NCI-H2081 (cell line): ENCODE measurements at regions not wholly inside any gene's neighbourhood (a gene's known extent, or its start where the extent isn't known, plus 50 kb on each side); places are given as distances from the start of the nearest gene placed in this dataset.

Source experiments
- DNase-seq, 2 experiments: peaks; one replicate each; lab custom pipeline; 2025; lab: John Stamatoyannopoulos, UW

GRCh38 chr4:67124716-67125115 is 420.6 kb downstream of the CENPC start:
- DNase-seq: no peak

GRCh38 chr4:67122029-67122428 is 423.3 kb downstream of the CENPC start:
- peak in 1 of 2 experiments; percentile 18 for DNase-seq

DNA sequence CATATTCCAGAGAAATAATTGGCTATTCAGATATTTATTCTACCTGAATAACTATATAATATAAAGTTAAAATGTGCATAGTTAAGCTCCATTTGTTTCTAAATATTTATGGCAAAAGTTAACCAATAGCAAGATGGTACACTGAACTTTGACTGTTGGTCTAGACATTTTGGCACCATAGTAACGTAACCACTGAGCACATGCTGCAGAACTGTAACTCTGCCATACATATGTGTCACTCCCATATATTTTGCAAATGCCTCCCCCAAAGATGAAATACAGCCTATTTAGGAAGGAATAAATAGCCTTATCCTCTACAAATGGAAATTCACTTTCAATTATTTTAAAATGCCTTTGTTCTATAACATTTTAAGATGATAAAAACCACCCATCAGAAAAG is 424.9 kb downstream of the CENPC start:
- DNase-seq: no peak

DNA sequence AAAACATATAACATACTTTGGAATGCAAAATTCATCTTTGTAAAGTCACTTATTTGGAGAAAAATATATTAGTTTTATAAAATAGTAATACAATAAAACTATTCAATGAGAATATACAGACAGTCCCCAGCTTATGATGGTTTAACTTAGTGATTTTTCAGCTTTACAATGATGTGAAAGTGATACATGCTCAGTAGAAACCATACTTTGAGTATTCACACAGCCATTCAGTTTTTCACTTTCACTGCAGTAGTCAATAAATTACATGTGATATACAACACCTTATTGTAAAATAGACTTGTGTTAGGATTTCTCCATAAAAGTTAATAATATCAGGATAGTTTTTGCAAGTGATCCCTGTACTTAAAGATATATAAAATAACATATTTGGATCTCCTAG is 436.0 kb downstream of the CENPC start:
- DNase-seq: no peak

DNA sequence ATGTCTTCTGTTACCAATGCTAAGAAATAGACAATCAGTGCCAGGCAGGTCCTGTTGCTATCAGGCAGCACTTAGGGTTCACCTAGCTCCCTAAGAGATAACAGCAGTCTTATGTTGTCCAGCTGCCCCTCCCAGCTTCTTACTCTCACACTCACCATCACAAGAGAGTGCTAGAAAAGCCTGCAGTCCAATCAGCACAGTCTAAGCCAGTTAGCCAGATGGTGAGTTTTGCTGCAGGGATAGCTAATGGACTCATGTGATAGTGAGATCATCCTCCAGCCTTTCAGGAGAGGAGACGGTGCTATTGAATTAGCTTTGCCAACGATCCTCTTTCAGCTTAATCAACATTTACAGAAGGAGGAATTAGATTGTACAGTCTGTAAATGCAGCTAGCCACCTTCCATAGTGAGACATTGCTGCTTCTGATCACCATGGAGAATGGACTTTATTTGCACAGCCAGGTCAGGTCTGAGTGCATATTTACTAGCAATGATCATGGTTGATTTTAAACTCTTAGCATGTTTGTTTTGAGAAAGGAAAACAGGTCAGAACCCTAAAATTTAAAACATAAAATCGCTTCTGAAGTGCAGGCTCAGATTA is 438.3 kb downstream of the CENPC start:
- DNase-seq: peak; percentile 60 to 87

GRCh38 chr4:67104145-67104544 is 441.2 kb downstream of the CENPC start:
- DNase-seq: no peak

DNA sequence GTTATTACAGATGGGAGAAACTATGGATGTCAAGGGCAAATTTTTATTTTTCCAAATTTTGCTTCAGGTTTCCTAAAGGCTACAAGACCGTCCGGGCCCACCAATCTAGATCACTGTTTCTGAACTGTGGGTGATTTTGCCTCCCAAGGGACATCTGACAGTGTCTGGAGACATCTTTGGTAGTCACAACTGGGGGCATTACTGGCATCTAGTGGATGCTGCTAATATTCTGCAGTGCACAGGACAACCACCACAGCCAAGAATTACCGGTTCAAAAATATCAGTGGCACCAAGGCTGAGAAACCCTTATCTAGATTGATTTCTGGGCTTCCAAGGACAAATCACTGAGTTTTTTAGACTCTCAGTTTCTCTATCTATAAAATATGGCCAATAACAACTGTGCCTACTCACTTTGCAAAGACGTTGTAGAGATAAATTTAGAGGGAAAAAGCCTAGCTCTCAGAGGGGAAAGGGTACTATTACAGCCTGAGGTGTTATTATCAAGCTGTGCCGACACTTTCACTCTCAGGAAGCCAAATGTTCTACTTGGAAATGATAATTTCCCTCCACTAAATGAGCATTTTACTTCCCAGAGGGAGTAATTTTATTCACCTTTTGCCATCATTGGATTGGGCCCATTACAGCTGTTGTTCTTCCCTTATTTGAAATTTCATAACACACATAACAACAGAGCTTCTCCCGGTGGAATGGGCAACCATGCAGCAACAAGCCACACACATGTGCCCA is 442.1 kb downstream of the CENPC start:
- no peak for DNase-seq

DNA sequence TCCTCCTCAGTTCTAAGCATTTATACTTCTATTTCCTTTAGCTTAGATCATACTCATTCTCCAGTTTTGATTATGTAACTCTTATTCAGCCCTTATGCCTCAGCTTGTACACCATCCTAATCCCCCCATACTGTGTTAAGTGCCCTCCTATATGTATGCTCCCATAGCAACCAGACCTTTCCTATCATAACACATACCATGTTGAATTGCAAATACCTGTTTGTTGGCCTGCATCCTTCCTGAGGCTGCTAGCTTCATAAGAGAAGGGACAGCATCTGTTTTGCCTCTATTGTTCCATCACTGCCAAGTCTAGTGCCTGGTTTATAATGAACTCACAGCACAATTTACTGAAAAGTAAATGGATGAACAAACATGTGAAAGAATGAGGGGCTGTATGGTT is 443.7 kb downstream of the CENPC start:
- peak in 1 of 2 experiments; percentile 26 for DNase-seq

DNA sequence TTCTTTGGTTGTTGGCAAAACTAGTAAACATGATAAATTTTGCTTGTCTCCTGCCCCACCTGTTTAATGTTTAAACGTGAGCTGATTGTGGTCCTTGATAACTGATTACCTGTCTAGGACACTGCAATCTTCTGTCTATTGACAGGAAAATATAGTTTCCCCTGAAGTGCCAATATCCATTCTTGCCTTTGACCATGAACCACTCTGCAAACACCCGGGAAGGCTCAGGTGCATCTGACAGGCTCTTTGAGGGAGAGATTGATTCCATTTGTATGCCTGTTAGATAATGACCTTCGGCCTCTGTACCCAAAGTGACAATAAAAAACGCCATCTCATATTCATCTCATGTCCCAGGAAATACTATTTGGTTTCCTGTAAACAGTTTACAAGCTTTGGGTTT is 453.0 kb downstream of the CENPC start:
- peak in 1 of 2 experiments; percentile 2 for DNase-seq

- DNase-seq: no peak
These were observed 453.6 kb downstream of the CENPC start for GRCh38 chr4:67091673-67092072.

GRCh38 chr4:67087897-67088296 is 457.4 kb downstream of the CENPC start:
- no peak for DNase-seq

GRCh38 chr4:67084783-67085182 is 460.5 kb downstream of the CENPC start:
- DNase-seq: peak in 1 of 2 experiments; percentile 14

GRCh38 chr4:67083496-67083895 is 461.8 kb downstream of the CENPC start:
- DNase-seq: no peak

DNA sequence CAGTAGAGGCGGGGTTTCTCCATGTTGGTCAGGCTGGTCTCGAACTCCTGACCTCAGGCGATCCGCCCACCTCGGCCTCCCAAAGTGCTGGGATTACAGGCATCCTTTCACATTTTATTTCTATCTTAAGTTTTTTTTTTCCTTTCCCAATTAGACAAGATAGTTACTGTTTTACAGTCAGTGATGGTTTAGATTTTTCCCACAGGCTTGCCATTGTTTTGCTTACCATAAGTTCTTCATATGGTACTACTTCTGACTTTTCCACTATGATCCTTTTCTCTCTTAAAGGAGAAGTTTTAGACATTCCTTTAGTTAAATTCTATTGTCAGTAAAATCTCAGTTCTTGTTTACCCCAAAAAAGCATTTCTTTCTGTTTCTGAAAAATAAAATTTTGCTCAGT is 462.6 kb downstream of the CENPC start:
- no peak for DNase-seq

DNA sequence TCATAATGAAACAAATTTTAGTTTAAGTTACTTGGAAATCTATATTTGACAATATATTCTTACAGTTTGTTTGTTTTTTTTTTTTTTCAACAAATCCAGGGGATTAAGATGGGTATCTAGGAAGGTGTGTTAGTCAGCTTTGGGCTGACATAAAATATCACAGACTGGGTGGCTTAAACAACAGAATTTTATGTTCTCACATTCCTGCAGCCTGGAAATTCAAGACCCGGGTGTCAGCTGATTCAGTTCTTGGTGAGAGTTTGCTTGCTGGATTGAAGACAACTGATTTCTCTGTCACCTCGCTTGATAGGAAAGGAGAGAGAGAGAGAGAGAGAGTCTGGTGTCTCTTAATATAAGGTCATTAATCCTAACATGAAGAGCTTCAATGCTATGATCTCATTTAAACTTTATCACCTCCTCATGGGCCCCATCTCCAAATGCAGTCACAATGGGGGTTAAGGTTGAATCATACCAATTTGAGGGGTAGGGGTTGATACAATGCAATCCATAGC is 465.2 kb downstream of the CENPC start:
- no peak for DNase-seq

- DNase-seq: no peak
These were observed 473.7 kb downstream of the CENPC start for GRCh38 chr4:67071641-67072040.

DNA sequence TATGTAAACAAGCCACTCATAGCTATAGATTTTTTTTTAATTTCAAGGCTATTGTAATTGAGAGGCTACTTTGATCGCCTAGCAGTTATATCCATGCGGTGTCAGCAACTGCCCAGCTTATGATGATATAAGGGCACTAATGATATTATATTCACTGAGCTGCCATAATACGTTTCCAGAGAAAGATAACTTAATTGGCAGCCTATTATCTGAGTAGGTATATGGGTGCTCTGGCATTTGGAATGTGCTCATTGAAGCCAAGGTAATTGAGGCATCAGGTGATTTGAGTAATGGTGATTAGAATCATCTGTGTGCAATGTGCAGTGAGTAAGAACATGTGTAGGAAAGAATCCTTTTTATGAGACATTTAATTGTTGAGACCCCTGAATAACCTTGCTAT is 490.0 kb downstream of the CENPC start:
- DNase-seq: no peak

GRCh38 chr4:67054896-67055295 is 490.4 kb downstream of the CENPC start:
- DNase-seq: no peak

DNA sequence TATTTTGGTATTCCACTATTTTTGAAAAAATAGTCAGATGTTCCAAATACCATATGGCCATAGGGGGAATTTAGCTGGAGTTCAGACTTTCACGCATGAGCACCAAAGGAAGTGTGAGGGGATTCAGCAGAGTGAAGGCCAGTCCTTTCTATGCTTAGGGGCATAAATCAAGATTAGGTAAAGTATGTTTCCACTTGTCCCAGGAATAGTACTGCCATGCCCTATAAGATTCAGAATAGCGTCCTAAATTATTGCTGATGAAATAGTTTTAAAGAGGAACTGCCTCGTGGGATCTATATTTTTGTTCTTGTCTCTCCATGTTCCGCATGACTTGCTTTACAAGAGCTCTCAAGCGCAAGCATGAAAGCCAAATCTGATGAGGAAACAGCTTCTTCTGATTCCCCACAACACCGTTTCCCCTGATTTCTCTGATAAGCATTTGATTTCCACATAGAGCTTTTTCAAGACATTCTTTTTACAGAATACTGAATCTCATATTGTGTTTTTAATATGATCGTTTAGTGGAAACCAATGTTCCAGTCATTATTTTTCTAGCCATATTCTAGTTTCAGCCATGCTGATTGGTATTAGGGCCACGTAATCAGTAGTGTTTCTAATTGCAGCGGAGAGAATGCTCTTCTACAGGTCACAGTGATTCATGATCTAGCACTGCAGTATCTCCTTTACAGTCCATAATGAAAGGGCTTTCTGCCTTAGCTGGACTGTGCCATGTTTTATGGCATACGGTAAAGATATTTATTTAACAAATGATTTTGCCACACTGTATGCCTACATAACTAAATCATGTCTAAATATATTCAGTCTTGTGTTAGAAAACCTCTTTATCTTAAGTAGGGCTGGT is 492.3 kb downstream of the CENPC start:
- no peak for DNase-seq

- DNase-seq: no peak
These were observed 494.1 kb downstream of the CENPC start for GRCh38 chr4:67051000-67051789.

- DNase-seq: no peak
These were observed 495.9 kb downstream of the CENPC start for GRCh38 chr4:67049446-67049845.

- no peak for DNase-seq
These were observed 496.8 kb downstream of the CENPC start for GRCh38 chr4:67048530-67048929.
